HG02852 (cell line): ENCODE measurements at regions not wholly inside any gene's neighbourhood (a gene's known extent, or its start where the extent isn't known, plus 50 kb on each side); places are given as distances from the start of the nearest gene placed in this dataset.

Experiments
- ATAC-seq: cut with Tn5 transposase; IDR thresholded peaks from one replicate; pipeline ENCODE4 v1.9.1; 2021; ENCODE audit warnings: mild to moderate bottlenecking, moderate library complexity; ENCODE audit not compliant: unreplicated experiment

GRCh38 chr12:94789510-94790225 lies 139.3 kb upstream of the TMCC3 start:
- ATAC-seq = no peak

GRCh38 chr12:94788298-94788697 lies 137.9 kb upstream of the TMCC3 start:
- no peak for ATAC-seq

GRCh38 chr12:94786906-94787305 lies 136.5 kb upstream of the TMCC3 start:
- no peak for ATAC-seq

GRCh38 chr12:94783862-94784261 lies 133.5 kb upstream of the TMCC3 start:
- no peak for ATAC-seq

- no peak for ATAC-seq
Measured at GRCh38 chr12:94783343-94783742, 133.0 kb upstream of the TMCC3 start.

GRCh38 chr12:94781835-94782234 lies 131.5 kb upstream of the TMCC3 start:
- ATAC-seq = no peak

- ATAC-seq = no peak
Measured at GRCh38 chr12:94779485-94779884, 129.1 kb upstream of the TMCC3 start.

GRCh38 chr12:94777936-94778335 lies 127.6 kb upstream of the TMCC3 start:
- no peak for ATAC-seq

- no peak for ATAC-seq
Measured at GRCh38 chr12:94775710-94776109, 125.4 kb upstream of the TMCC3 start.

GRCh38 chr12:94771741-94772140 lies 121.4 kb upstream of the TMCC3 start:
- ATAC-seq = no peak

- ATAC-seq = no peak
Measured at GRCh38 chr12:94771199-94771598, 120.8 kb upstream of the TMCC3 start.

GRCh38 chr12:94770791-94771190 lies 120.4 kb upstream of the TMCC3 start:
- no peak for ATAC-seq

GRCh38 chr12:94769776-94770759 lies 119.7 kb upstream of the TMCC3 start:
- ATAC-seq = no peak

GRCh38 chr12:94769047-94769420 lies 118.7 kb upstream of the TMCC3 start:
- peak; percentile 82 for ATAC-seq

- peak; percentile 33 for ATAC-seq
Measured at GRCh38 chr12:94768398-94769046, 118.2 kb upstream of the TMCC3 start.

- no peak for ATAC-seq
Measured at GRCh38 chr12:94767956-94768355, 117.6 kb upstream of the TMCC3 start.

GRCh38 chr12:94766397-94766796 lies 116.0 kb upstream of the TMCC3 start:
- ATAC-seq = no peak

GRCh38 chr12:94763462-94763861 lies 113.1 kb upstream of the TMCC3 start:
- no peak for ATAC-seq

GRCh38 chr12:94762943-94763342 lies 112.6 kb upstream of the TMCC3 start:
- ATAC-seq = peak; percentile 21

- peak; percentile 81 for ATAC-seq
Measured at GRCh38 chr12:94762259-94762942, 112.0 kb upstream of the TMCC3 start.

GRCh38 chr12:94761559-94761958 lies 111.2 kb upstream of the TMCC3 start:
- no peak for ATAC-seq
